Neural progenitor cell (in vitro differentiated cells): ENCODE measurements at regions not wholly inside any gene's neighbourhood (a gene's known extent, or its start where the extent isn't known, plus 50 kb on each side); places are given as distances from the start of the nearest gene placed in this dataset.

Experiments used
- DNase-seq: peaks from one replicate; pipeline ENCODE4 v3.0.0-alpha.2; 2016; ENCODE audit warnings: low spot score
- H2AFZ ChIP-seq: fragments of 200-600 bp; sonication (generic); replicated peaks from 2 replicates; pipeline ENCODE4 v1.6.1; 2016; ENCODE audit warnings: antibody characterized with exemption
- H3F3A ChIP-seq: fragments of 200-600 bp; sonication (generic); 2 replicates; pipeline ENCODE4 v1.6.1; 2016; ENCODE audit warnings: antibody characterized with exemption, low read depth
- H3K27ac ChIP-seq: fragments of 200-600 bp; sonication (generic); 2 replicates; pipeline ENCODE4 v1.5.1; 2016; ENCODE audit warnings: mild to moderate bottlenecking
- H3K27me3 ChIP-seq: fragments of 200-600 bp; sonication (generic); 2 replicates; pipeline ENCODE4 v1.6.1; 2016; ENCODE audit warnings: mild to moderate bottlenecking, moderate library complexity
- H3K36me3 ChIP-seq: fragments of 200-600 bp; sonication (generic); 2 replicates; pipeline ENCODE4 v1.5.1; 2016
- H3K4me1 ChIP-seq: fragments of 200-600 bp; sonication (generic); 2 replicates; pipeline ENCODE4 v1.6.1; 2016; ENCODE audit warnings: mixed run types
- H3K4me2 ChIP-seq: fragments of 200-600 bp; sonication (generic); 2 replicates; pipeline ENCODE4 v1.6.1; 2016
- H3K4me3 ChIP-seq: fragments of 200-600 bp; sonication (generic); 2 replicates; pipeline ENCODE4 v1.5.1; 2016
- H3K79me2 ChIP-seq: fragments of 200-600 bp; sonication (generic); 2 replicates; pipeline ENCODE4 v1.6.1; 2016; ENCODE audit warnings: low read depth
- H3K9ac ChIP-seq: fragments of 200-600 bp; sonication (generic); 2 replicates; pipeline ENCODE4 v1.6.1; 2016
- H3K9me3 ChIP-seq: fragments of 200-600 bp; sonication (generic); 2 replicates; pipeline ENCODE4 v1.5.1; 2016; ENCODE audit warnings: low read depth
- H4K20me1 ChIP-seq: fragments of 200-600 bp; sonication (generic); 2 replicates; pipeline ENCODE4 v1.6.1; 2016; ENCODE audit warnings: low read depth
- H3K27ac Mint-ChIP-seq: 3 replicates; pipeline ENCODE4 v1.8.0; 2021; ENCODE audit warnings: mixed read lengths
- H3K27me3 Mint-ChIP-seq: 2 replicates; pipeline ENCODE4 v1.8.0; 2022; ENCODE audit warnings: low read depth, mild to moderate bottlenecking, inconsistent platforms, moderate library complexity, mixed read lengths; ENCODE audit not compliant: insufficient read depth
- H3K36me3 Mint-ChIP-seq: 3 replicates; pipeline ENCODE4 v1.8.0; 2021; ENCODE audit warnings: mixed read lengths
- H3K4me1 Mint-ChIP-seq: 3 replicates; pipeline ENCODE4 v1.8.0; 2021; ENCODE audit warnings: mixed read lengths
- H3K4me3 Mint-ChIP-seq: 3 replicates; pipeline ENCODE4 v1.8.0; 2021; ENCODE audit warnings: mild to moderate bottlenecking, moderate library complexity, mixed read lengths
- H3K9me3 Mint-ChIP-seq: 3 replicates; pipeline ENCODE4 v1.8.0; 2020; ENCODE audit warnings: mixed read lengths
- CTCF ChIP-seq: fragments of 200-600 bp; sonication (generic); IDR thresholded peaks from 2 replicates; pipeline ENCODE4 v1.5.1; 2017; ENCODE audit warnings: antibody characterized with exemption, mild to moderate bottlenecking
- EZH2 ChIP-seq: fragments of 200-600 bp; sonication (generic); IDR thresholded peaks from 2 replicates; pipeline ENCODE4 v1.6.1; 2017; ENCODE audit warnings: antibody characterized with exemption, mild to moderate bottlenecking, moderate library complexity
- EZH2phosphoT487 ChIP-seq: fragments of 200-600 bp; sonication (generic); IDR thresholded peaks from 2 replicates; pipeline ENCODE4 v1.6.1; 2017; ENCODE audit warnings: antibody characterized with exemption

DNA sequence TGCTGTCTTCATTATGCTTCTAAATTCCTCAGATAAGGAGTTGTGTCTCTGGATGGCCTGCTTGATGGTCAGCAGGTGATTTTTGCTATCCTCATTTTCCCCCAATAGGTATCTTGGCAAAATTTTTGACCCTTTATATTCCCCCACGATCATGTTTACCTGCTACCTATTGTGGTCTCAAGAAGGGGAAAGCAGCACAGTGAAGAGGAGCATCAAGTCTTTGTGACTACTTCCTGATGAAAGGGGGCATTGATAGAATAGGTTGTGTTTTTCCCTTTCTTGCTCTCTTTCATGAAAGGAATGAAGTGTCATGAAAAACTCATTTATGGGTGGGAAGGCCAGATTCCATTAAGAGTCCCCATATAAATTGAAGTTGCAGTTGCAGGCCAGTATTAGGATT is 153.8 kb downstream of the KLF8 start:
- H3K4me3 ChIP-seq = no peak overlapping the region
- Mint-ChIP-seq H3K9me3 (no peaks in the 10 kb centered on the region), H3K27ac (no peak overlapping the region), H3K4me3 (no peak overlapping the region), H3K4me1 (no peaks in the 10 kb centered on the region), H3K27me3 (no peaks in the 10 kb centered on the region), H3K36me3 (no peaks in the 10 kb centered on the region)
- no peaks in the 10 kb centered on the region for H3K27me3 ChIP-seq
- no peak for DNase-seq
- no peaks in the 10 kb centered on the region for H4K20me1 ChIP-seq
- no peak overlapping the region for H3K9ac ChIP-seq
- H3K4me1 ChIP-seq = no peaks in the 10 kb centered on the region
- H3K9me3 ChIP-seq = peaks cover 4% of the 10 kb centered on the region
- H3K4me2 ChIP-seq = no peak overlapping the region
- H3K36me3 ChIP-seq = no peaks in the 10 kb centered on the region
- no peaks in the 10 kb centered on the region for H3F3A ChIP-seq
- no peak overlapping the region for H2AFZ ChIP-seq
- no peak overlapping the region for H3K27ac ChIP-seq
- no peaks in the 10 kb centered on the region for H3K79me2 ChIP-seq
- TF ChIP-seq EZH2phosphoT487 = no peak
- TF ChIP-seq EZH2 = no peak
- no peak for TF ChIP-seq CTCF

GRCh38 chrX:56397636-56398035 is 165.5 kb downstream of the KLF8 start:
- H4K20me1 ChIP-seq = no peaks in the 10 kb centered on the region
- H3K9me3 ChIP-seq = no peaks in the 10 kb centered on the region
- H3K4me1 ChIP-seq = no peaks in the 10 kb centered on the region
- Mint-ChIP-seq H3K36me3 (no peaks in the 10 kb centered on the region), H3K4me3 (no peak overlapping the region), H3K27me3 (peaks cover 3% of the 10 kb centered on the region), H3K4me1 (no peaks in the 10 kb centered on the region), H3K27ac (no peak overlapping the region), H3K9me3 (peaks cover 4% of the 10 kb centered on the region)
- no peak overlapping the region for H3K4me3 ChIP-seq
- no peak overlapping the region for H3K9ac ChIP-seq
- H3K4me2 ChIP-seq = no peak overlapping the region
- no peaks in the 10 kb centered on the region for H3K79me2 ChIP-seq
- TF ChIP-seq EZH2phosphoT487 (no peak), EZH2 (no peak), CTCF (no peak)
- H3F3A ChIP-seq = no peaks in the 10 kb centered on the region
- no peaks in the 10 kb centered on the region for H3K27me3 ChIP-seq
- H2AFZ ChIP-seq = no peak overlapping the region
- no peak for DNase-seq
- no peaks in the 10 kb centered on the region for H3K36me3 ChIP-seq
- no peak overlapping the region for H3K27ac ChIP-seq

GRCh38 chrX:56402207-56402606 is 161.2 kb upstream of the UBQLN2 start:
- TF ChIP-seq EZH2 (no peak), EZH2phosphoT487 (no peak), CTCF (no peak)
- DNase-seq = no peak
- Histone ChIP-seq H3F3A (no peaks in the 10 kb centered on the region), H4K20me1 (no peaks in the 10 kb centered on the region), H3K9me3 (no peaks in the 10 kb centered on the region), H2AFZ (no peak overlapping the region), H3K79me2 (no peaks in the 10 kb centered on the region), H3K9ac (no peak overlapping the region), H3K36me3 (no peaks in the 10 kb centered on the region), H3K27me3 (no peaks in the 10 kb centered on the region), H3K4me1 (no peaks in the 10 kb centered on the region), H3K27ac (no peak overlapping the region), H3K4me2 (no peak overlapping the region), H3K4me3 (no peak overlapping the region)
- Mint-ChIP-seq H3K9me3 (peaks cover 2% of the 10 kb centered on the region), H3K4me3 (no peak overlapping the region), H3K4me1 (no peaks in the 10 kb centered on the region), H3K27ac (no peak overlapping the region), H3K27me3 (peaks cover 3% of the 10 kb centered on the region), H3K36me3 (no peaks in the 10 kb centered on the region)
